ENCODE measurements at regions not wholly inside any gene's neighbourhood (a gene's known extent, or its start where the extent isn't known, plus 50 kb on each side); places are given as distances from the start of the nearest gene placed in this dataset.

DNA sequence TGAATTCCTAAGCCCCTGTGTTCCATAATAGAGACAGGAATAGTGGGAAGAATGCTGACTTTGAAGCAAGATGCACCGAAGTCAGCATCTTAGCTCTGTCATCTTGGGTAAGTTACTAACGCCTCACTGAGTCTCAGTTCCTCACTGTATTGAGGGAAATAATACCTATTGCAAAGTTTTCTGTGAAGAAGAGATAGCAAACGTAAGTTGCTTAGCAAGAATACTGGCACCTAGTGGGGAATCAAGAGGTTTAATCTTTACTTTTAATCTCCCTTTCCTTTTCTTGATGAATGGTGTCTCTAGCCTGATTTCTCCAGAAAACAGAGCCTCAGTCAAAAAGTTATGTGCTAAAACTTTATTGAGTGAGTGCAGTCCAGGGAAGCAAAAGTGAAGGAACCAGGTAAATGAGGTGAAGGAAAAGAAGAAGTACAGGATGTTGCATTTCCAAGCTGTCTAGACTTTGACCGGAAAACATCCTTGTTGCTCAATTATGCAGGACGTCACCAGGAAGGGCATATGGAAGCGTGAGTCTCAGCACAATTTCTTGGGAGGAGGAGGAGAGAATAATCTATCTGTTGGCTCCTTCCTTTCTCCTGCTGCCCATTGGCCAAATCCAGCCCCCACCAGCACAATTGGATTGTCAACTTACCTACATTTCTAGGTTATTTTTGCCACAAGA, 210.0 kb downstream of the B3GLCT start:
- no peak for DNase-seq
- no peaks in the 10 kb centered on the region for H3K27me3 ChIP-seq
- intact Hi-C loops (cut with DNase I) = no loop called here
- no peak overlapping the region for H3K4me3 ChIP-seq
- TF ChIP-seq, protein P1, sequence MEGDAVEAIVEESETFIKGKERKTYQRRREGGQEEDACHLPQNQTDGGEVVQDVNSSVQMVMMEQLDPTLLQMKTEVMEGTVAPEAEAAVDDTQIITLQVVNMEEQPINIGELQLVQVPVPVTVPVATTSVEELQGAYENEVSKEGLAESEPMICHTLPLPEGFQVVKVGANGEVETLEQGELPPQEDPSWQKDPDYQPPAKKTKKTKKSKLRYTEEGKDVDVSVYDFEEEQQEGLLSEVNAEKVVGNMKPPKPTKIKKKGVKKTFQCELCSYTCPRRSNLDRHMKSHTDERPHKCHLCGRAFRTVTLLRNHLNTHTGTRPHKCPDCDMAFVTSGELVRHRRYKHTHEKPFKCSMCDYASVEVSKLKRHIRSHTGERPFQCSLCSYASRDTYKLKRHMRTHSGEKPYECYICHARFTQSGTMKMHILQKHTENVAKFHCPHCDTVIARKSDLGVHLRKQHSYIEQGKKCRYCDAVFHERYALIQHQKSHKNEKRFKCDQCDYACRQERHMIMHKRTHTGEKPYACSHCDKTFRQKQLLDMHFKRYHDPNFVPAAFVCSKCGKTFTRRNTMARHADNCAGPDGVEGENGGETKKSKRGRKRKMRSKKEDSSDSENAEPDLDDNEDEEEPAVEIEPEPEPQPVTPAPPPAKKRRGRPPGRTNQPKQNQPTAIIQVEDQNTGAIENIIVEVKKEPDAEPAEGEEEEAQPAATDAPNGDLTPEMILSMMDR (IDR thresholded peaks at IDR 0.05) = no peak
- no peaks in the 10 kb centered on the region for H3K36me3 ChIP-seq
- WGBS, 2 donors = 48 to 56% methylated on average over 6 of the region's 6 CpGs
- FAIRE-seq = no peak
- H3K4me1 ChIP-seq = no peaks in the 10 kb centered on the region
- H3K9me3 ChIP-seq = no peaks in the 10 kb centered on the region
- H3K27ac ChIP-seq = no peak overlapping the region
- no peak for ATAC-seq

DNA sequence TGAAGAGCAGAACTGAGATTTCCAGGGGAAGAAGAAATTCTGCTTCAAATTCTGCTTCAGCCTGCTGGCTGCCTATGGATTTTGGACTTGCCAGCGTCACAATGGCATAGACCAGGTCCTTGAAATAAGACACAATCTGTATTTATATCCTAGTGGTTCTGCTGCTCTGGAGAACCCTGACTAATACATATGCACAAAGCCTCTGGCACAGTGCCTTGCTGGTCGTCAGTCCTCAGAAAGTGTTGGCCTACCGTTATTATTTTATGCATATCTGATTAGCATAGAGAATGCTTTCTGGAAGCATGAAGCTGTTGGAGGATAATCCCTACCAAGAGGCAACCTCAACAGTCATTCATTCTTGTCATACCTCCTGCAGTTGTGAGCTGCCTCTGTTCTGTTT, 213.7 kb downstream of the B3GLCT start:
- Histone ChIP-seq H3K4me1 (no peaks in the 10 kb centered on the region), H3K9me3 (no peaks in the 10 kb centered on the region), H3K27me3 (no peaks in the 10 kb centered on the region), H3K36me3 (no peaks in the 10 kb centered on the region), H3K27ac (no peak overlapping the region), H3K4me3 (no peak overlapping the region)
- WGBS, 2 donors = 44 to 61% methylated on average over 3 of the region's 3 CpGs
- FAIRE-seq (no peak), ATAC-seq (no peak), DNase-seq (no peak)
- TF ChIP-seq, protein P1 (IDR thresholded peaks at IDR 0.05) = no peak
- intact Hi-C loops (cut with DNase I) = no loop called here

DNA sequence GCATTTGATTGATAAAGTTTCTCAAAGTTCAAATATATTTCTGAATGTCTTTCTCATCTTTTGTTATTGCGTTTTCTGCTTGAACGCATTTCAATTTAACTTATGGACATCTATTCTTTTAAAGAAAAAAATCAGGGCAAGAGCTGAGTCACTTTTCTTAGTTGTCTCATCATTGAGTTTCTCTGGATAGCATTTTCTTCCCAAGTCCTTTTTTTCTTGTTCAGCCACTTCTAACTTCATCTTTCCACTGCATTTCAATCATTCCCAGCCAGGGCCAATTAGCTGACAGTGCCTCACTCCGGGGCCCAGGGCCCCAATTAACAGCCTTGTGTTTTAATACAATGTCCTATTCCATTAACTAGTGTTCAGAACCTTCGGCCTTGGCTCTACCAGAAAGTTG, 216.3 kb downstream of the B3GLCT start:
- no peak overlapping the region for H3K4me3 ChIP-seq
- H3K4me1 ChIP-seq = no peaks in the 10 kb centered on the region
- TF ChIP-seq, protein P1 (IDR thresholded peaks at IDR 0.05) = no peak
- DNase-seq = no peak
- H3K36me3 ChIP-seq = no peaks in the 10 kb centered on the region
- no peaks in the 10 kb centered on the region for H3K27me3 ChIP-seq
- no peak for ATAC-seq
- no peak overlapping the region for H3K27ac ChIP-seq
- 66 to 71% methylated on average over 4 of the region's 4 CpGs for WGBS, 2 donors
- FAIRE-seq = no peak
- intact Hi-C loops (cut with DNase I) = no loop called here
- no peaks in the 10 kb centered on the region for H3K9me3 ChIP-seq

DNA sequence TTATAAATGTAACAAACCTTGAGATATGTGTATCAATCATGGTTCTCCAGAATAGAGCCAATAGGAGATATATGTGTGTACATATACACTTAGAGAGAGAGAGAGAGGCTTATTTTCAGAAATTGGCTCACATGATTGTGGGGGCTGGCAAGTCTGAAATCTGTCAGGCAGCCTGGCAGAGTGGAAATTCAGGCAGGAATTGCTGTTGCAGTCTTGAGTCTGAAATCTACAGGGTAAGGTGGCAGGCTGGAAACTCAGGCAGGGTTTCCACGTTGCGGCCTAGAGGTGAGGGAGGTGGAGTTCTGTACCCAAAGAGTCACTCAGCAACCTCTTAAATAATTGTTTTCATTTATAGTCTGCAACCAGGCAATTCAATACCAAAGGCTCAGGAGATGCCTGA, 218.4 kb downstream of the B3GLCT start:
- H3K36me3 ChIP-seq = no peaks in the 10 kb centered on the region
- no peaks in the 10 kb centered on the region for H3K9me3 ChIP-seq
- DNase-seq (no peak), FAIRE-seq (no peak), ATAC-seq (no peak)
- no peak overlapping the region for H3K27ac ChIP-seq
- TF ChIP-seq, protein P1 (IDR thresholded peaks at IDR 0.05) = no peak
- no peak overlapping the region for H3K4me3 ChIP-seq
- 80 to 83% methylated on average over 2 of the region's 2 CpGs for WGBS, 2 donors
- intact Hi-C loops (cut with DNase I) = no loop called here
- H3K27me3 ChIP-seq = no peaks in the 10 kb centered on the region
- no peaks in the 10 kb centered on the region for H3K4me1 ChIP-seq

DNA sequence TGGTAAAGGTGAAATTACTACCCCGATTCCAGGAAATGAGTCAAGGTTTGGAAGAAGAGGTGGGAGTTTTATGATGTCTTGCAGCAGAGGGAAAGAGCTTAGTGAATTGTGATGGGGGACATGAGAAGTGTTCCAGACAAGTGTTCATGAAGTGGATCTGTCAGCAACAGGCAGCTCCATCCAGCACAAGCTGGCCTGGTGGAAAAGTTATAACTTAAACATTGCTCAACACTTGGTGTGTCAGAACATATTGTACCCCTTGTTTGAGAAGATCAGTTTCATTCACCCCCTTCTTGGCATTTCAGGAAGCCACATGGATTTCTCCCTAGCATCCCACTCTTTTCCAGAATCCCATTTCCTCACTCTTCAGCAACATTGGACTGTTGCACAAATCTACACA, 222.0 kb downstream of the B3GLCT start:
- Histone ChIP-seq H3K27me3 (no peaks in the 10 kb centered on the region), H3K36me3 (no peaks in the 10 kb centered on the region), H3K4me1 (peaks cover 0 to 2% (median 0%) of the 10 kb centered on the region in 3 donors), H3K4me3 (no peak overlapping the region), H3K27ac (no peak overlapping the region), H3K9me3 (no peaks in the 10 kb centered on the region)
- WGBS, 2 donors = 37 to 61% methylated on average over 1 of the region's 1 CpG
- DNase-seq (no peak), FAIRE-seq (no peak), ATAC-seq (no peak)
- TF ChIP-seq, protein P1 (IDR thresholded peaks at IDR 0.05) = no peak
- intact Hi-C loops (cut with DNase I) = loop anchor here in 2 of 3 donors (10.0 kb wide), 1 partner anchor 187 kb away; no protein-coding TSS in a partner anchor

Data from pancreas (tissue), 10 donors.